Activated CD4-positive, alpha-beta T cell treated with anti-CD3 and anti-CD28 coated beads, Interleukin-2, amount 50 U/mL, for 24 hours (primary cell): ENCODE measurements at regions not wholly inside any gene's neighbourhood (a gene's known extent, or its start where the extent isn't known, plus 50 kb on each side); places are given as distances from the start of the nearest gene placed in this dataset.

Experiments used
- DNase-seq, 2 donors: peaks; one replicate each; pipeline ENCODE4 v3.0.0-alpha.2; 2020; ENCODE audit warnings: low read depth in 1 of 2, low spot score in 1 of 2

- no peak for DNase-seq
These were observed 143.3 kb upstream of the SLCO3A1 start for GRCh38 chr15:91710080-91710698.

DNA sequence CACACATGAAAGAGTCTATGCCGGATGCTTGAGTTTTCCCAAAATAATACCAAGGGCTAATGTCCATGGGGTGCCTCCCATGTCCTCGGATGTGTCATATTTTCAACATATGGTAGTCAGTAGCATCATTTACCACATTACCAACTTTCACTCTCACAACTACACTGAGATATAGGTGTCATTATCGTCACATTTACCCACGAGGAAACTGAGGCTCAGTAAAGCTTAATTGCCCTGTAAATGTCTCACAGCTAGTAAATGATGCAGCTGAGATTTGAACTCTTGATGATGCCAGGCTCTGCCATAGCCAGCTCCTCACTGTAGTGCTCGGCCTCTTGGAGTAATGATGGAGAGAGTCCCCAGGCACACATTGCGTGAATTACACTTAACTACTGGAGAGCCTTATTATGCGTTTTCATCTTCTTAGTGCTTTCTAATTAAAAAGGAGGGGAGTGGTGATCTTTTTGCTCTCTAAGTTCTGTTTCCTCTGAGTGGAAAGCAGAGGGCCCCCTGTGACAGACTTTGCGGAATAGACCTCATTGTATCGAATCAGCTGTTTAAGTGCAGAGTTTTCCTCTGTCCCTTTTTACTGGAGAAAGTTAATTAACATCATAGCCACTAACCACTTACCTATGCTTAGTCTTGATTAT is 142.0 kb upstream of the SLCO3A1 start:
- no peak for DNase-seq

- DNase-seq = no peak
These were observed 141.2 kb upstream of the SLCO3A1 start for GRCh38 chr15:91712286-91712685.

DNA sequence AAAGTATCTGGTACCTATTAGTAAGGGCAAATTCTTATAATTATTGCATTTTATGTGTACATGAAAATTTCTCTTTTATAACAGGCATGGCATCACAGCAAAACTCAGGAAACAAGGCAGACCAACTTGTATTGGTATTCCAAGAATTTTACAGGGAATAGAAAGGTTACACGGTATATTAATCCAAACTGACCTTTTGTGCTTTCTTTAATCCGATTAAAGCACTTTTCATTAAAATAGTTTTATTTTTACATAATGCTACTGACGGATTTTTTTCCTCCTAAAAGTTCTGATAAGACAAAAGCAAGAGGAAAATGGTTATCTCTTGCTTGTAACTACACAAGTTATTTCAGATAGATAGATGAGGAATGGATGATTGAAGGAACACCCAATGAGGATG is 137.0 kb upstream of the SLCO3A1 start:
- DNase-seq = no peak

DNA sequence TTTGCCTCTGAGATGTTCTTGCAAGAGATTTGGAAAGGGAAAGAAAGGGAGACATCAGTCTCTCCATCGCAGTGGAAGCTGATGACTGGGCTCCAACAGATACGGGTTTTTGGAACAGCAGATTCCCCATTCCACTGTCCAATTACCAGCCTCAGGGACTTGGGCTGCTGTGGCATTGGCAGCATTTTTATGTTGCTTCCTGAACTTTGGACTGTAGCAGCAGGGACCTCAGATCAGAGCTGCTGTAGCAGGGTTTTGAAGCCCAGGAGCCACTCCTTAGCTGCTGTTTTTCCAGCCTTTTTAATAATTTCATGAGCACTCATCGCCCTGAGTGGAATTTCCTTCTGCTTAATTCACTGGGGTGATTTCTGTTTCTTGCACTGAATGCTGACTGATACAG is 135.7 kb upstream of the SLCO3A1 start:
- no peak for DNase-seq

DNA sequence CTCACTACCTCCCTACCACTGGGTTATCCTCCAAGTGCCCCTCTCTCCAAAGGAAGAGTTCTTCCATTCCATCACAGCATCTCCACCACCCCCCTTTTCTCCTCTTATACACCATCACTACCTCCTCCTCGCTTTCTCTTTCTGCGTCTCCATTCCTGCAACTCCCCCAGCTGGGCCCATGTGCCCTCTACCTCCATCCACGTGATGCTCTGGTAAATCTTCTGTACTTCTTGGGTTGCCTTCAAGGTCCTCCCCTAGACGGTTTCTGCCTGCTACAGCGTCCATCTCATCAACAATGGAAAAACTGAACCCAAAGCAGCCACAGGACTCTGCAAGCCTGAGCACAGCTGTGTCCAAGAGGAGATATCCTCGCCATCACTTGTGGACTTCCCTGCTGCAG is 129.5 kb upstream of the SLCO3A1 start:
- no peak for DNase-seq

DNA sequence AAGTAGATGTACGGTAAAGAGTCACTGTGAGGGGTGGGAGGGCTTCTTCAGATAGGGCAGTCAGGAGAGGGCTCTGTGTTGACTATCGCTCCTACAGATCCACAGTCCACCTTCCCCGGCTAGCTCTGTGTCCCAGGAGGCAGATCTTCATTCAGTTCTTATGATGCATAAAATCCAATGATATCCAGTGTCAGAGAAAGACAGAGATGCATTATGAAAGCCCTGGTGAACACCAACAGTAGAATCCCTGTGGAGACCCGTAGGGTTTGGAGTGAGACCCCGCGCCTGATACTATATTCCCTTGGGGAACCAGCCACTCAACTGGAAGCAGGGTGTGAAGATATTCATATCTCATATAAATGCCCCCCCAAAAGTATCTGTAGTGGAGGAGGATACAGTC is 119.8 kb upstream of the SLCO3A1 start:
- no peak for DNase-seq

- no peak for DNase-seq
These were observed 116.2 kb upstream of the SLCO3A1 start for GRCh38 chr15:91737151-91737818.

DNA sequence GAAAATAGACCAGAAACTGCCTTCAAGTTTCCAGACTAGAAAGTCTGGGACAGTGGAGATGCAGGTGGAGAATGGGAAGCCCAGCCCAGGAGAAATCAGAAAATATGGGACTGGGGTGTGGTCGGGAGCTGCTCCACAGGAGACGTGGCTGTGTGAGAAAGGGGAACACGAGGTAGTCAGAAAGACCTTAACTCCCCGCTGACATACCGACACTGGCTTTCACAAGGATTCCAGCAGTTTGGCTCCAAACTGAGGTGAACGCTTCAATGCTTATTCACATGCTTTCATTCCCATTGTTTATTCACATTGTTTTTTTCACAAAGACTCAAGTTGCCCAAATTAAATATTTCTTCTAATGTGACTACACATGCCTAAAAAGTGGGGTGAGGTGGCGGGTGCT is 111.5 kb upstream of the SLCO3A1 start:
- no peak for DNase-seq

- DNase-seq = no peak
These were observed 101.9 kb upstream of the SLCO3A1 start for GRCh38 chr15:91751611-91752010.

- DNase-seq = no peak
These were observed 101.3 kb upstream of the SLCO3A1 start for GRCh38 chr15:91752081-91752785.

DNA sequence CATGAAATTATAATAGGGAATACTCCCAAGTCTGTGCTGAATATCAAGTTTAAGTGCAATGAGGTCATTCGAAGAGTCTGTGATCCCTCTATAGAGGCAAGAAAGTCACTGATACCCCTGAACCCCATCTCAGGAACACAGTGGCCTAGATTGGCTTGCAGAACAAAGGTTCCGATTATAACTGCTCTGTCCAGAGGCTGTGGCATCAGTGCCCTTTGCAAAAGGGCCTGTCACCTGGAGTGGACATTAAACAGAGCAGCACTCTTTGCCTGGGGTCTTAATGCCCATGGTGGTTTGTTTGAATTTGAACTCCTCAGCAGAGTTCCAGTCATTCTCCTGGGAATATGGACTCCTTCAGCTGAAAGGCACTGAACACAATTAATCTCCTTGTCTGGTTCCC is 93.9 kb upstream of the SLCO3A1 start:
- no peak for DNase-seq

- DNase-seq = no peak
These were observed 87.8 kb upstream of the SLCO3A1 start for GRCh38 chr15:91765660-91766059.

DNA sequence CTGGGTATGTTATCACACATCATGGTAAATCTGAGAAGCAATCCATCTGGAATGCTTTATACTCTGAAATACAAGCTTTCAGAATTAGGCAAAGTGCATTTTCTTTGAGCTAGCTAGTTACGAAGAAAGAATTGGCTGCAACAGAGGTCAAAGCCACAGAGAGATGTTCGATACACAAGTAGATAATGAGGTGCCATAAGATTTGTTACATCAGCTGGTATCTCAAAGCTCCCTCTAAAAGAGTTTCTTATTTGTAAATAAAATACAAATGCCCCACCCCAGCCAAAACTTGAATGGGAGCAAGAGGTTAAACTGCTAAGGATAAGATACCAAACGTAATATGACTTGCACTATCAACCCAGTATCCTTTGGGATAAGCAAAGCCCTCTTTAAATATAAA is 84.0 kb upstream of the SLCO3A1 start:
- no peak for DNase-seq

GRCh38 chr15:91769894-91770293 is 83.6 kb upstream of the SLCO3A1 start:
- no peak for DNase-seq

GRCh38 chr15:91776104-91776503 is 77.4 kb upstream of the SLCO3A1 start:
- DNase-seq = no peak

GRCh38 chr15:91779960-91780359 is 73.5 kb upstream of the SLCO3A1 start:
- DNase-seq = no peak

GRCh38 chr15:91780387-91780786 is 73.1 kb upstream of the SLCO3A1 start:
- DNase-seq = no peak

GRCh38 chr15:91782221-91782620 is 71.3 kb upstream of the SLCO3A1 start:
- no peak for DNase-seq

DNA sequence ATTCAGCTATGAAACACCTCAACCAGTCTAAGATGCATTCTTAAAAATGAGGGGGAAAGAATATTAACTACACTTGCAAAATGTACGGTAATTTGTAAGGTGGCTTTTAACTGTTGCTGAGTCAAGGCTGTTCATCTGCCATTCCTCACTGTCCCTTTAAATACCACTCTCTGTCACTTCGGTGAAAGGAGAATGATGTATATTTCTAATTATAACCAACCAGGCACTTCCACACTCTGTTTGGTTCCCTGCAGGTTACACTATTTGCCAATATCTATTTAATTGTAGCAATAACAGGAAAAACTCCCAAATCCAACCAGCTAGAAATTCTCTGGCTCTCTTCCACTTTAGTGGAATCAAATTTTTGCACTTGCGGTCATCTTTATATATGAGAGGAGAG is 70.5 kb upstream of the SLCO3A1 start:
- DNase-seq = no peak

DNA sequence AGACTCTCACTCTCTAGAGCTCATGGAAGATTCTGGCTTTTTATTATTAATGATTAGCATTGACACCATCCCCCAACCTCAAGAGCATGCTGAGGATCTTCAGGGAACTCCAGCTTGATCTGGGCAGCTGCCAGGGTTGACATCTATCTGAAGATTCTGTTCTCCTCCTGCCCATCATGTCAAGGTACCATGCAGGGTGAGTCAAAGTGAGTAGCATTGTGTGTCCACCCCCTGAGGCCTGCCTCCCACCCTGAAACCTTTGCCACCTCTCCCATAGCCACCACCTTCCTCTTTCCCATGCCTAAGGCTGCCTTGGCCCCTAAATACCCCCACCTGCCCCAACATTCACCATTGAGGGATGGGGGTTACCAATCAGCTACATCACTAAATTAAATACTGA is 70.1 kb upstream of the SLCO3A1 start:
- no peak for DNase-seq
